SH-SY5Y (cell line): ENCODE measurements at regions not wholly inside any gene's neighbourhood (a gene's known extent, or its start where the extent isn't known, plus 50 kb on each side); places are given as distances from the start of the nearest gene placed in this dataset.

Source experiments
- GATA2 ChIP-seq: IDR thresholded peaks from 2 replicates; pipeline ENCODE4 v1.6.1; 2011; ENCODE audit warnings: mild to moderate bottlenecking, low read depth, low read length
- GATA3 ChIP-seq: IDR thresholded peaks from 2 replicates; pipeline ENCODE4 v1.6.1; 2011; ENCODE audit warnings: low read depth, mild to moderate bottlenecking, low read length, moderate library complexity

GRCh38 chr11:26942356-26942755, 51.6 kb upstream of the FIBIN start:
- no peak for TF ChIP-seq GATA2
- TF ChIP-seq GATA3 = no peak
